ENCODE measurements at regions not wholly inside any gene's neighbourhood (a gene's known extent, or its start where the extent isn't known, plus 50 kb on each side); places are given as distances from the start of the nearest gene placed in this dataset.

- no peak for TF ChIP-seq CTCF (IDR thresholded peaks at IDR 0.05)
- TF ChIP-seq POLR2A (IDR thresholded peaks at IDR 0.05): no peak
Measured at GRCh38 chr13:97890573-97890972, 62.9 kb upstream of the IPO5 start.
